Islet precursor cell (in vitro differentiated cells): ENCODE measurements at regions not wholly inside any gene's neighbourhood (a gene's known extent, or its start where the extent isn't known, plus 50 kb on each side); places are given as distances from the start of the nearest gene placed in this dataset.

Experiments used
- DNase-seq: peaks from one replicate; pipeline ENCODE4 v3.0.0-alpha.2; 2018

GRCh38 chr17:12296209-12296625 is 275.5 kb downstream of the MAP2K4 start:
- peak; percentile 82 for DNase-seq

GRCh38 chr17:12301551-12301950 is 280.9 kb downstream of the MAP2K4 start:
- DNase-seq: no peak

GRCh38 chr17:12302711-12303110 is 282.0 kb downstream of the MAP2K4 start:
- DNase-seq: no peak

- DNase-seq: no peak
These were observed 290.1 kb downstream of the MAP2K4 start for GRCh38 chr17:12310811-12311210.

- DNase-seq: no peak
These were observed 292.0 kb downstream of the MAP2K4 start for GRCh38 chr17:12312692-12313091.

- no peak for DNase-seq
These were observed 293.1 kb downstream of the MAP2K4 start for GRCh38 chr17:12313786-12314185.

- DNase-seq: no peak
These were observed 295.3 kb downstream of the MAP2K4 start for GRCh38 chr17:12316021-12316420.

- no peak for DNase-seq
These were observed 298.0 kb downstream of the MAP2K4 start for GRCh38 chr17:12318571-12319266.

- no peak for DNase-seq
These were observed 299.6 kb downstream of the MAP2K4 start for GRCh38 chr17:12320286-12320685.

GRCh38 chr17:12328204-12328603 is 307.5 kb downstream of the MAP2K4 start:
- no peak for DNase-seq

GRCh38 chr17:12330456-12330855 is 309.8 kb downstream of the MAP2K4 start:
- DNase-seq: no peak

GRCh38 chr17:12341328-12341727 is 320.7 kb downstream of the MAP2K4 start:
- no peak for DNase-seq

- no peak for DNase-seq
These were observed 321.5 kb downstream of the MAP2K4 start for GRCh38 chr17:12342161-12342560.

- peak; percentile 74 for DNase-seq
These were observed 322.1 kb downstream of the MAP2K4 start for GRCh38 chr17:12342609-12343435.

- DNase-seq: no peak
These were observed 317.2 kb upstream of the MYOCD start for GRCh38 chr17:12348476-12348875.

- DNase-seq: no peak
These were observed 316.4 kb upstream of the MYOCD start for GRCh38 chr17:12349297-12349696.

GRCh38 chr17:12352127-12352526 is 313.6 kb upstream of the MYOCD start:
- DNase-seq: no peak

GRCh38 chr17:12357600-12357999 is 308.1 kb upstream of the MYOCD start:
- no peak for DNase-seq

- no peak for DNase-seq
These were observed 307.2 kb upstream of the MYOCD start for GRCh38 chr17:12358477-12358876.

- no peak for DNase-seq
These were observed 302.7 kb upstream of the MYOCD start for GRCh38 chr17:12362853-12363455.

GRCh38 chr17:12365805-12366204 is 299.9 kb upstream of the MYOCD start:
- no peak for DNase-seq

GRCh38 chr17:12369065-12369464 is 296.6 kb upstream of the MYOCD start:
- no peak for DNase-seq

- no peak for DNase-seq
These were observed 289.4 kb upstream of the MYOCD start for GRCh38 chr17:12376276-12376675.

- no peak for DNase-seq
These were observed 279.5 kb upstream of the MYOCD start for GRCh38 chr17:12386225-12386624.
